GM21619 (cell line): ENCODE measurements at regions not wholly inside any gene's neighbourhood (a gene's known extent, or its start where the extent isn't known, plus 50 kb on each side); places are given as distances from the start of the nearest gene placed in this dataset.
"Not testable (repeated sequence)": the region's sequence is repeated elsewhere in the genome, so short reads cannot be mapped to it uniquely, and the experiment has no call there.

Source experiments
- ATAC-seq: cut with Tn5 transposase; IDR thresholded peaks from one replicate; pipeline ENCODE4 v1.9.1; 2021; ENCODE audit not compliant: unreplicated experiment

DNA sequence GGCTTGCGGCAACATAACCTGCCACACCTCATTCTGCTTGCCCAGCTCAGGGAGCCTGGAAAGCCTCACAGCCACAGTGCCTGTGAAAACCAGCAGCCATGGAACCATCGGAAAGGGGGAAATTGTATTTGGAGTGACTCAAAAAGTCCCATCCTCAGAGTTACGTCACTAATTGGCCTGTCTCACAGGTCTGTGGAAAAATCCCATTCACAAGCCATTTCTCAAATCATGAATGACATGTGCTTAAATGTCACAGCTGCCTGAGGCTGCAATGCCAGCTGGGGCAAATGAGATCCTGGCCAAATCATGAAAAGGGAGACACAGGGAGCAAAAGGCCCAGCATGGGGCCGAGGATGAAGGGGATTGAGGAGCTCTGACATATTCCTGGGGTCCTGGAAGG, 486.9 kb upstream of the RAB6C start:
- no peak for ATAC-seq

DNA sequence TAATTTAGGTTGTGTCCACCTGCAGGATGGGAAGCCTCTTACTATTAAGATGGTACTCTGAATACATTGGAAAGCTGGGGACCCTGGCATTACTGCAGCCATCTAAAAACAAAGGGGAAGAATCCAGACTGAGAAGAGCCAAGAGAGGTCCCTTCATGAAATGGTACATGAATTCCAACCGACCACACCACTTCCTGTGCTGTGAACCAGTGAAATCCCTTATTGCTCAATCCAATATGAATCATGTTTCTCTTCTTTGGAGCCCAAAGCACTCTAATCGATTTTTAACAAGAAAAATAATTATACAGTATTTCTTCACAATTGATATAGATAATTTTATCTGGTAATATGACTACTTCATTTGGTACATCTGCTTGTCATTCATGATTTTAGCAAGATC, 479.7 kb upstream of the RAB6C start:
- no peak for ATAC-seq

DNA sequence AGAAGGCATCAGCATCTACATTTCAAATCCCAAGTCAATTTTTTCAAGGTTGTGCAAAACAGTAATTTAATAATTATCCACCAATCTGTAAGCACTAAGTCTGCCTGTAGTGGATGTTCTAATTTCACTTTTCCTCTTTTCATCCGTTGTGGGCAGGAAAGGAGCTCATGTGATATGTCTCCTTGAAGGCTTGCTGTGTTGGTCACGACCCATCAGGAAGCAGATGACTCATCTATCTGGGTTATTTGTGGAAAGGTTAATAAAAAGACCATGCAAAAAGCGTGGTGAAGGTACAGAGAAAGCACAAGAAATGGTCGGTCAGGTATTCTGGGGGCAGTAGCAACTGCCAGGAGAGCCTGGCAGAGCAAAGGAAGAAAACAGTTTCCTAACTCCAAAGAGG, 476.7 kb upstream of the RAB6C start:
- ATAC-seq = no peak

DNA sequence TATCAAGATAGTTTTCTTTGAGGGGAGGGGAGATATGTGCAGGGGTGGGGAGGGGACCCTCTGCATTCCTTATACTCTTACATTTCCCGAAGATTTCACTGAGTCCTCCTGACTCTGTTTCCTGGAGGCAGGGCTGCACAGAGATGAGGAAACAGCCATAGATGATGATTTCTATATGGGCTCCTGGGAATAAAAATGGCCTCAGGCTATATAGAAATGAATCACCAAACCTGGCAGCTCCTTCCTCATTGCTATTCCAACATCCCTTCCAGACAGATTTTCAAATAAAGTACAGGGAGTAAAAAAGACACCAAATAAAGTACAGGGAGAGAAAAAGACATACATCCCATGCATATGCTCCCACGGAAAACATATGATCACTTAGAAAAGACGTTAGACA, 474.8 kb upstream of the RAB6C start:
- no peak for ATAC-seq

DNA sequence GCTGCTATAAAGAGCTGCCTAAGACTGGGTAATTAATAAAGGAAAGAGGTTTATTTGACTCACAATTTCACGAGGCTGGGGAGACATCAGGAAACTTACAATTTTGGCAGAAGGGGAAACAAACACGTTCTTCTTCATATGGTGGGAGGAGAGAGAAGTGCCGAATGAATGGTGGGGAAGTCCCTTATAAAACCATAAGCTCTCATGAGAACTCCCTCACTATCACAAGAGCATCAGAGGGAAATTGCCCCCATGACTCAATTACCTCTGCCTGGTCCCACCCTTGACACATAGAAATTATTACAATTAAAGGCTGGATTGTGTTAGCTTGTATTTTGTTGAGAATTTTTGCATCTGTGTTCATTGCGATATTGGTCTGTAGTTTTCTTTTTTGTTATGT, 460.5 kb upstream of the RAB6C start:
- ATAC-seq = no peak

DNA sequence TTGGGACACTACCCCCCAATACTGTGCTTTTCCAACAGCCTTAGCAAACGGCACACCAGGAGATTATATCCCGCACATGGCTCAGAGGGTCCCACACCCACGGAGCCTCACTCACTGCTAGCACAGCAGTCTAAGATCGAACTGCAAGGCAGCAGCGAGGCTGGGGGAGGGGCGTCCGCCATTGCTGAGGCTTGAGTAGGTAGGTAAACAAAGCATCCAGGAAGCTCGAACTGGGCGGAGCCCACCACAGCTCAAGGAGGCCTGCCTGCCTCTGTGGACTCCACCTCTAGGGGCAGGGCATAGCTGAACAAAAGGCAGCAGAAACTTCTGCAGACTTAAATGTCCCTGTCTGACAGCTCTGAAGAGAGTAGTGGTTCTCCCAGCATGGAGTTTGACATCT, 447.3 kb upstream of the RAB6C start:
- ATAC-seq = not testable (repeated sequence)

DNA sequence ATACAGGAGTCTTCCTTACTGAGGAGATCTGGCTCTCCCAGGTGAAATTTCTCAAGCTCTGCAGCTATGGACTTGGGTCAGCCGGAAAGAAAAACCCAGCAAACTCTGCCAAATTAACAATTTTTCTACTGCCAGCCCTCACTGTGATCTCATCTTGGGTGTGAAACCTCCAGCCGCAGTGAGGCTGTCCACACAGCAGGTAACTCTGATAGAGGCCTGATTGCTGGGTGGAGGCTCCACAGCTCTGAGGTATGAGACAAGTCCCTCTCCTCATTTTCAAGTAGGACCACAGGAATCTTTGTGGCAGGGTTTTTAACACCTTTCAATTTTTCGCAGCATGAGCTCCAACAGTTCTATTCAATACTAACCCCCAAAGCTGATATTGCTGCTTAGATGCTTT, 430.6 kb upstream of the RAB6C start:
- no peak for ATAC-seq

DNA sequence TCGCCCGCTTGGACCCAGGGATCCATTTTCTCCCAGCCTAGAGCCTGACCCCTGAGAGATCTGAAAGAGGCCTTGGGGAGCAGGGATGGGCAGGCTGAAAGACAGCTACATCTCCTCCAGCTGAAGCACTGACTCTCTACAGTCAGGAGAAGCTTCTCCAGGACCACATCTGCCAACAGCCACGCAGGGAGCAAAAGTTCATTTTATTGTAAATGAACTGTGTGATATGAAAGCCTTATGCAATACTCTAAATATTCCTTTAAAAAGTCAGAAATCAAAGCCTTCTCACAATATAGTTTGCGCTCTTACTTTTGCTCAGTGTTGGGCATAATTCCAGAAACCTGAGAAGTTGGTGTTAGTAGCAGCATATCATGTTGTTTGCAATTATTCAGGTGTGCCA, 428.9 kb upstream of the RAB6C start:
- no peak for ATAC-seq

DNA sequence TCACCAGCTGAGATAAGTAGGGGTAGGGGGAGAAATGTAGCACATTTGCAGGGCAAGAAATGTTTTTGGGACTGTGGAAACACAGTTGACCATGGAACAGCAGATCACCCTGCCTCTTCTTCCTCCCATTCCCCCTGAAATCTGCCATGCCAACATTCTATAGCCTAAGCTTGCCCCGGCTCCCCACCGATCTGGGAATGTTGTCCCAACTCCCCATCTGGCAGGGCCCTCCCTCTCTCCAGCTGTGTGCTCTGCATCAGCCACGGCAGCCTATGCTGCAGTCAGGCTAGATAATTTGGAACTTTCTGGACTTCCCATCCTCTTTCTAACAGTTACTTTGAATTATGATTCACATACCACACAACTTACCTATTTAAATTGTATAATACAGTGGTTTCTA, 425.1 kb upstream of the RAB6C start:
- ATAC-seq = no peak

DNA sequence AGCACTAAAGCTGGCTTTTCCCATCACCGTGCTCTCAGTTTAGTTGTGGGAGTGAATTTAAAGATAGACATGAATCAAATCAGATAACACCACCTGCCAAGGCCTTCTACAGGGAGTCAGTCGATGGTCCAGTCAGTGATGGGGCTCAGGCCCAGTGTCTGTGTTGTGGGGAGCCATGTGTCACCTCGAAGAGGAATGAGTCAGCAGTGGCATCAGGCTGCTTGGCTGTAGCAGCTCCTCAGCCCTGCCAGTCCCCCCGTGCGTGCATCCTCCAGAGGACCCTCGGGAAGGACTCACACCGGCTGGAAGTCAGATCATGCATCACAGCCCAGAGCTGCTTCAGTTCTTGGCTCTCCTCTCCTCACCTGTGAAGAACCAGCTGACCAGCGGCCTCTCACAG, 420.4 kb upstream of the RAB6C start:
- ATAC-seq = no peak

DNA sequence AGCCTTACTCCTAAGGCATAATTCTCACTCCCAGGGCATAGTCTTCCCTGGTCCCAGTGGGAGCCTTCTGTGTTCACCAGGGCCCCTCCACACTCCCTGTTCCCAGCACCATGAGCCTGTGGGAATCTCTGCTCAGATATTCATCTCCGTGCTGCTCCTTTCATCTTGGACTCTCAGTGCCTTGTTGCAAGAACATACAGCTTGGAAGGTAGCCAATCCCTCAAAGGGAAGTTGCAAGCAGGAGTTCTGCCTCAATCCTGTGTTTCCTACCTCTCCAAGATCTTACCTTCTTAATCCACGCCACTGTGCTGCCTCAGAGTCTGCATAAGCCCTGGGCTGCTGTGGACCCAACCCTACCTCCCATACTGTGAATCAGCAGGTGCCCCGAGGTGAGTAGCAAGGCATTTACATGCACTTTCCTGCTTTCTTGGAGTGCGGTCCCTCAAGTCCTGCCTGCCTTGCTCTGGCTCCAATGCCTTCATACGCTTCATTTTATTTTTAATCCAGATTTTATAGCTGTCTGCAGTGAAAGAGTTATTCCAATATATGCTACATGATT, 413.8 kb upstream of the RAB6C start:
- ATAC-seq = no peak

DNA sequence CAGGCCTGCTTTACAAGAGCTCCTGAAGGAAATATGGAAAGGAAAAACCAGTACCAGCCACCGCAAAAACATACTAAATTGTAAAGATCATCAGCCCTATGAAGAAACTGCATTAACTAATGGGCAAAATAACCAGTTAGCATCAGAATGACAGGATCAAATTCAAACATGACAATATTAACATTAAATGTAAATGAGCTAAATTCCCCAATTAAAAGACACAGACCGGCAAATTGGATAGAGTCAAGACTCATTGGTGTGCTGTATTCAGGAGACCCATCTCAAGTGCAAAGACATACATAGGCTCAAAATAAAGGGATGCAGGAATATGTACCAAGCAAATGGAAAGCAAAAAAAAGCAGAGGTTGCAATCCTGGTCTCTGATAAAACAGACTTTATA, 408.7 kb upstream of the RAB6C start:
- ATAC-seq = not testable (repeated sequence)

DNA sequence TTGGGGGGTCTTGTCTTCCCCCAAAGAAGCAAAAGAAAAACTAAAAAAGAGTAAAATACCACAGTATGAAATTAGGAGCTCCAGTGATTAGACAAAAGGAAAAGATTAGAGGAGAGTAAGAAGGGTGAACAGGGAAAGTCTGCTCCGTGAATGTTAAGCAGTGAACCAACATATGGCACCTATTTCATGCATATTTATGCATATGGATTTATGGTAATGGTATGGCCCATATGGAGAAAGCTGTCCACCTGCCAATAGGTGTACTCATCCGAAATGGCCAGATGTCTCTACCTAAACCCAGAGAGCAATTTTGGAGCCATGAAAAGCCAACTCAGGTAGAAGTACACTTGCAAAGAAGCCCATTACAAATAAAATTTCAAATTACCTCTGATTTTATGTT, 404.0 kb upstream of the RAB6C start:
- no peak for ATAC-seq

DNA sequence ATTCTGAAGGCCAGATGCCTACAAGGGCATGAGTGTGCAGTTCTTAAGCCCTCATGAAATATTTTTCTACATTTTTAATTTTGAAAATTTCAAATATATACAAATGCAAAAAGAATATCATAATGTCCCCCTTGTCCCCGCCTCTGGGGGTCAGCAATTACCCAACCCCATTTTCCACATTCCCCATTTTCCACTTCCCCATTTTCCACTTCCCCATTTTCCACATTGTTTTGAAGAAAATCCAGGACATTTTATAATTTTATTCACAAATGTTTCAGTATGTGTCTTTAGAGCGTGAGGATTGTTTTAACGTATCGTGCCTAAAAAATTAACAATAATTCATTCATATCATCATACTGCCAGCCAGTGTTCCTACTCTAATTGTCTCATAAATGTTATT, 403.6 kb upstream of the RAB6C start:
- no peak for ATAC-seq

DNA sequence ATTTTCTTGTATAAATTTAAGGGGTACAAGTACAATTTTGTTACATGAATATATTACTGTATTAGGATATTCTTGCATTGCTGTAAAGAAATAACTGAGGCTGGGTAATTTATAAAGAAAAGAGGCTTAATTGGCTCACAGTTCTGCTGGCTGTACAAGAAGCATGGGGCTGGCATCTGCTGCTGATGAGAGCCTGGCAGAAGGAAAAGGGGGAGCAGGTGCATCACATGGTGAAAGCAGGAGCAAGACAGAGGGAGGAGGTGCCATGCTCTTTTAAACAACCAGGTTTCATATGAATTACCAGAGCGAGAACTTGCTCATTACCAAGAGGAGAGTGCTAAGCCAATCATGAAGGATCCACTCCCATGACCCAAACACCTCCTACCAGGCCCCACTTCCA, 399.5 kb upstream of the RAB6C start:
- ATAC-seq = no peak

DNA sequence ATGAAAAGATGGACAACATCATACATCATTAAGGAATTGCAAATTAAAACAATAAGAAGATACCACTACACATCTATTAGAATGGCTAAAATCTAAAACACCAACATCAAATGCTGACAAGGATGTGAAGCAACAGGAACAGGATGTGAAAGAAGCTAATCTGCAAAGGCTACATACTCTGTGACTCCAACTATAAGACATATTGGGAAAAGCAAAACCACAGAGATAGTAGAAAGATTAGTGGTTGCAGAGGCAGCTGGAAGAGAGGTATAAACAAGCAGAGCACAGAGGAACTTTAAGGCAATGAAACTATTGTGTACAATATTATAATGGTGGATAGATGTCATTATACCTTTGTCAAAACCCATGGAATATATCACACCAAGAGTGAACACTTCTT, 393.7 kb upstream of the RAB6C start:
- no peak for ATAC-seq

DNA sequence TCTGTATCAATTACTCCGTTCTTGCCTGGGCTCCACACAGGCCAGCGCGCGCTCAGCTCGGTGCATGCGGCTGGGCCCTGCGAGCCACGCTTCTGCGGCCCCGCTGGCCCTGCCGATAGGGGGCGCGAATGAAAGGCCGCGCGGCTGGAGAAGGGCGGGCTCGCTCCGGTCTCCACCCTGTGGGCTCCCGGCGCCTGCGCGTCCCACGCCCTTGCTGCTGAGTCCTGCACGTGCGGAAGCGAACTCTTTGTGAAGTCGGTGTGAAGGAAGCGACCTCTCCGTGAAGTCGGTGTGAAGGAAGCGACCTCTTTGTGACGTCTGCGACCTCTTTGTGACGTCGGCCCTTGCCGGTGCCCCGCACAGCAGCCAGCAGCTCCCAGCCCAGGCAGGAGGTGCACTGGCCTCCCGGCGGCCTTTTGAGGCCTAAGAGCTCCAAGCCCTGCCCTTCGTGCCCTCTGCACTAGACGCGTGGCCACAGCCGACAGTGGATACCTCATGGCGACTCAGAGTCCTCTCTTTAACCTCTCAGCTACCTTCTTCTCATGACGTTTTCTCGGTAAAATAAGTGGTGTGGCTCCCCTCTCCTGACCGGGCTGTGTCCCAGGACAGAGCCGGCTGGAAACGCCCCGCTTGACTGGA, 391.9 kb upstream of the RAB6C start:
- ATAC-seq = no peak

DNA sequence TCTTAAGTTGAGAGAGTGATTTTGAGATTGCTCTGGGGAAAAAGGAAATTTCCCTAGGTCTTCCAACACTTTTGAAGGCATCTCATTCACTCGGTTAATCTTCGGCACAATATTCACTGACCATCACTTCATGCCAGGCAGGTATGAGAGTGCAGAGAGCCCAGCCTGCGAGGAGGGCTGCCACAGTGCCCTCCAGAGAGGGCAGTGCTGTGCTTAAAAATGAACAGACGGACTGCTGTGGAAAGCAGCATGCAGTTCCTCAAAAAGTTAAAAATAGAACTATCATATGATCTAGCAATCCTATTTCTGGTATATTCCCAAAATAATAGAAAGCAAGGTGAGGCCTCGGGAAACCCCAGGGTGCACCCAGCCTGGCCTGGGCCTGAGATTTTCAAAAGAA, 374.9 kb upstream of the RAB6C start:
- ATAC-seq = no peak

DNA sequence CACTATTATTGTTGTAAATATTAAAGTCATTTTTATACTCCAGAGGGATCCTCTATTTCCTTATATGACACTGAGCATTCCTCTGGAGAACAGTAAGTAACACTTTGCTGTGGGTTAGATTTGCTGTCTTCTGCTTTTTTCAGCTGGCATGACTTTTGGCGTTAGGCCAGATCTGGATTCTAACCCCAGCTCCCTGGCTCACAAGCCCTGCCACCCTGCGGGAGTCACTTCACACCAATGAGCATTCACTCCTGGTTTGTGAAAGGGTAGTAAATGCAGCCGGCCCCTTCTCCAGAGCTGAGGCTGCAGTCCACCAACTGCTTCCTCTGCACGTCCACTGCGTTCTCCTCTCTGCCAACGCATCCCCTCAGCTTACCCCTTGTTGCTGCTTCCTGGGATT, 373.8 kb upstream of the RAB6C start:
- no peak for ATAC-seq

DNA sequence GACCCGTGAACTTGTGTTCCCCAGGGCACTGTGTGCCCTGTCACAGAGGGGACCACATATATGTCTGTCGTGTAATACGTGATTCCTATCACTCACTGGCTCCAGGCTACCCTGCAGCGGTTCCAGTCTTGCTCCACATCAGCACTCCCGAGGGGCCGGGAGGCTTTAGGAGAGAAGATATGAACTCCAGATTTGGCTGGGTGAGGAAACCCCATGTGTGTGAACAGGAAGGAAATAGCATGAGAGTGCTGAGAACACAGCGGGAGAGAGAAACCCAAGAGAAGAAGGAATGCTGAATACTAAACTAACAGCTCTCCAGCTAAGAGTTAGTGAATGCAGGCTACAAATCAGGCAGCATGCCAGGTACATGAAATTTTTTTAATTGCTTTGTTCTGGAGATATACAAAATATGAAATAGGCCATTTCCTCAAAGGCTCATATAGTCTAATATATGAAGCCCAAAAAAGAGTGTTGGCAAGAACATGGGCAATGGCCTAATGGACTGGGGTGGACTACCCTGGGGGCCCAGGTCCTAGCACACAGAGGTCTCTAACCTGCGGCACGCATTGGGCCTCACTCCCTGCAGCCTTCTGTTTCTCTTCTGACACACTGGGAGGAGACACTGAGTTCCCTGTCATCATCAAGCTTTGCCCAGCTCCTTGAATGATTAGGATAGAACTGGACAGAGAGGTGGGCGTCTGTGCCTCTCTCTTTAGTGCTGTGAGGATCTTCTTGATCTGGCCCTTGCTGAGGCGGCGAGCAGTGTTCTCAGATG, 372.8 kb upstream of the RAB6C start:
- ATAC-seq = no peak

DNA sequence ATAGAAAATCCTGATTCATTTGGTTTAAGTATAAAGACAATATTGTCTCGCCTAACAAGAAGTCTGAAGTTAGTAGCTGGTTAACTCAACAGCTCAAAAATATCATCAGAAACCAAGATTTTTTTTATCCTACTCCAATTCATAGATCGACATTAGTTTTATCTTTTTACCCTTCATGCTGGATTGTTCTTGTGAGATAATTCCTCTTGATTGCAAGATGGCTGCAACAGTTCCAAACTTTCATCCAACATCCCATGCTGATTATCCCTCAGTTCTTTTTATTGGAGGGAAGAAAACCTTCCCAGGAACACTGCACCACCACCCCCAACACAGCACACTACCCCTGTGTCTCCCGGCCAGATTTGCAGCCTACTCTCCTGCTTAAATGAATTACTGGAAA, 370.2 kb upstream of the RAB6C start:
- no peak for ATAC-seq

DNA sequence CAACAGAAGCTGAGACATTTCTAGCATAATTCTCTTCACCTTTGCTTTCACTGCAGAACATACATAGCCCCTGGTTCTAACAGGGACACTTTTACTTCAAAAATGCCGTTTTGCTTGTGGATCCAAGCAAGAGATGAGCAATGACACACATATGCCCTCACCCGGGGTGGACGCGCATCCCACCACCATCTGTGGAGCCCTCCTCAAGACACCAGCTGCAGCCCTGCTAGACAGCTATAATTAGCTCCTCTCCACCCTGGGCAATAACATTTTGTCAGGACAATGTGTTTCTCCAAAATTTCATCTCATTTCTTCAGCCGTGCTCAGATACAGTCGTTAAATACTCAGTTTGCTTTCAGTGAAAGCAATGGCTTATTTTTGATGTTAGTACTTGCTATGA, 368.7 kb upstream of the RAB6C start:
- no peak for ATAC-seq

DNA sequence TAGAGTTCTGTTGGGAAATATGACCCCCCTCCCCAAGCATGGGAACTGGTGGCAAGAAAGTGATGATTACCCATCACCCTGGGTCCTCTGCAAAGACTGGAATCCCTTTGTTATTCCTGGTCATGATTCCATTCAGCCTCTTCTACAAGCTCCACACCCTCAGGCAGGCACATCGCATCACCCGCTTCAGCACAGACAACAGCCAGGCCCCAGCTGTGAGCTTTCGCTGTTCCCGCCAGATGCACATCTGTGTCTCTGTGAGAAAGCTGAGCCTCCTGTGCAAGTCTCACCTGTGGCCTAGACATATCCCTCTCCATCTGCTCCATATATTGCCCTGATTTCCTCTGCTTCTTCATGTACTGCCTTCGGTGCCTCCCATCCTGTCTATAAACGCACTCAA, 368.0 kb upstream of the RAB6C start:
- no peak for ATAC-seq
